NAMALWA (cell line): ENCODE measurements at regions not wholly inside any gene's neighbourhood (a gene's known extent, or its start where the extent isn't known, plus 50 kb on each side); places are given as distances from the start of the nearest gene placed in this dataset.
"Not testable (repeated sequence)": the region's sequence is repeated elsewhere in the genome, so short reads cannot be mapped to it uniquely, and the experiment has no call there.

ENCODE experiments used
- DNase-seq: peaks from one replicate; pipeline ENCODE4 v3.0.0-alpha.2; 2015; ENCODE audit warnings: low spot score

DNA sequence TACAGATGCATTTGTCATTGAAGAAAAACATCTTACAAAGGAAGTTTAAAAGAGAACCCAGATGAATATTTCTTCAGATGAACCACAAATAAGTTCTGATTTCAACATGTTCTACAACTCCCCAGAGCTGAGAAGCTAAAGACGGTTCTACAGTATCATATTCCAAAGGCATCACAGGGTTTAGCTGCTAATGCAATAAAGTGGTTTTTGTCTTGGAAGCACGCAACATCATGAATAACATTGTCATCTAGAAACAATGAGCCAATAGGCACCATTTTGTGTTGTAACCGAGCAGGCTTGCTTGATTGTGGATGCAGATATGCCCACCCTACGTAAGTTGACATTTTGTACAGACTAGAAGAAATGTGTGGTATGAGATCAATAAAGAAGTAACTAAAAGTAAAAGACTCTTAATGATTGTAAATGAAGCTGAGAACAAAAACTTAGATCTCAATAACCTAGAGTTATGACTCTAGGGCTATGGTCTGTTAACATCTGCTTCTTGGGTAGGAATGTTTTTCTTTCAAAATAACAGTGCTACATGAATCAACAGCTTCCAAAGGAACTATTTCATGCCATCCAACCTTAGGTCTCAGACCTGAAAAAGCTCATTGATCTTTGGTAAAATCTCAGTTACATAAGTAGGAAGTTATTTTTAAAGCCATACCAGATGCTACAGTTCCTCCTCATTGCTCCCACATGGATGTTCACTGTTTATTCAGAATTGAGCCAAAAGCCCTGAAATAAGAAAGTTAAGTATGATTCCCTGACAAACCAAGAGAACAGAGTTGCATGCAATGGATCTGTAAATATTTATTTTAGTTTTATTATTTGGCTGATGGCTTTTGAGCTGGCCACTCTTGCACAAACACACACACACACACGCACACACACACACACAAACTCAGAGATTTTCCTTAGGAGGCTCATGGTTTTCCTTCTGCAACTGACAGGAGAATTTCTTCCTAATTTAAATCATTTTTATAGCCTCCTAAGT is 118.7 kb upstream of the SLCO6A1 start:
- DNase-seq = no peak

DNA sequence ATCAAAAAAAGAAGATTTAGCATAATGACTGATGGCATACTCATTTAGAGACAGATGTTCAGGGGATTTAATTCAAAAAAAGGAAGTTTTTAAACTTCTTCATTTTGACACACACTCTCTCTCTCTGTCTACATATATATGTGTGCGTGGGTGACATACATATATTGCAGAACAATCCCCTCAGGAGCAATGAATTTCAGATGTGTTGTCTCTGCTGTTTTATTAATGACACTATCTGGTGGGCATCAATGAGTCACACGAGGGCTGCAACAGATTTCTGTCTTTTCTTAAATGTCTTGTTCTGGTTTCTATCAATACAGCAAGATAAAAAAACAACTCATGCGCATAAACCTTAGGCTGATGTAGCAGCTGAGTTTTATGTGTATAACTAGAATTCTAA is 123.5 kb upstream of the SLCO6A1 start:
- DNase-seq = no peak

DNA sequence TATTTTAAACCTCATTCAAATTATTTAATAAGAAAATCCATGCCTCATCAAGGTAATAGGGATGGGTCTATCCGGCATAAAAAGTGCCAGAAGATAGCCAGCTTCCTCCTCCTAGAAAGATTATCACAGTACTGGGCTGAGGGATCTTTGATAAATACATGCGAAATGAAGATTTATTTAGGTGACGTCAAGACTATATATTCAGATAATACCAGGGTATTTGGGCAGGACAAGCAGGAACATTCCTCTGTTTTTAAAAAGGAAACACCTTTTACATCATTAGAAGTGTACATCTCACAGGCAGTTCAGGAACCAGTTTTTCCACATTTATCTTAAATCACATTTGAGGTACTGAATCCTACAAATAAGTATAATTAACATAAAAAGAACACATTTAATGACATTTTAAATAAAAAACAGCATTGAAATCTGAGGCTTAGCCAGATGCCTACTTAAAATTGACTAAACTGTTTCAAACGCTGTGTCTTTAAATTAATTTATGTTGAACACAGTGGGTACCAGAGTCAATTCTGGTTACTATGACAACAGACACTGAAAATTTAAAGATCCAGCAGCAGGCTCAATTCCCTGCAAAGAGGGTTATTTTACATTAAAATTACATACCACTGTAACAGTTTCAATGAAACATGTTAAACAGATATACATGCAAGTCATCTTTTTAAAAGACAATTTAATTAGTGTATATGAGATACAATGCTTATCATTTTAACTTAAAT is 124.7 kb upstream of the SLCO6A1 start:
- no peak for DNase-seq

DNA sequence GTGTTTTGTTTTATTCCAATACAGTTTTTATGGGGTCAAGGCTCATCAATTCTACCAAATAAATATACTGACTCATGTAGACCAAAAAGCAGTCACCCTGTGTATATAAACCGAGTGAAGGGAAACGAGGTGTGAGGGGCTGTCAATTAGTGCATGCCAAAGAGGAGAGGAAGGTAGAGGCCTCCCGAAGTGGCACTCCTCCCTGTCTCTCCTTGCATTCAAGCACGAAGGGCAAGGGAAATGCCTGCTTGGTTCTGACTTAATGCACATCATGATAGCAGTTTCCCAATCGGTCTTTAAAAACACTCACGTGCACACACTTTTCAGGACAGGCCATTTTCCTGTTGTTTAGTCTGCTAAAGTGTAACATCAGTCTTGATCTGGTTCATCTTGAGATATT is 125.6 kb upstream of the SLCO6A1 start:
- no peak for DNase-seq

DNA sequence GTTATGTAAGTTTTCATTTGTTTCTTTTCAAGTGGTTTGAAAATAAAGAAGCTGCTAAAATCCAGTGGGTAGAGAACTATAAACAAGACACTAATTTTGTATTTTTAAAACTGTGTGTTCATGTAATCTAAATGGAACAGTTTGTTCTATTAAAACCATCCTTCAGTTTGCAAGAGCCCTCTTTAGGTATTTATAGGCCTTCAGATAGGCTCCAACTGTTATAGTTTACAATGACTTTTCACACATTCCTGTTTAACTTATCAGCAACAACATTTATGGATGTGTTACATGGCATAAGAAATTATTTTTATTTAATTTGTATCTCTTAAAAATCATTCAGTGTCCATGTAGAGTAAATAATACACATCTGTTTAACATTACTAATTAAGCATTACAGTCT is 126.7 kb upstream of the SLCO6A1 start:
- DNase-seq = no peak

DNA sequence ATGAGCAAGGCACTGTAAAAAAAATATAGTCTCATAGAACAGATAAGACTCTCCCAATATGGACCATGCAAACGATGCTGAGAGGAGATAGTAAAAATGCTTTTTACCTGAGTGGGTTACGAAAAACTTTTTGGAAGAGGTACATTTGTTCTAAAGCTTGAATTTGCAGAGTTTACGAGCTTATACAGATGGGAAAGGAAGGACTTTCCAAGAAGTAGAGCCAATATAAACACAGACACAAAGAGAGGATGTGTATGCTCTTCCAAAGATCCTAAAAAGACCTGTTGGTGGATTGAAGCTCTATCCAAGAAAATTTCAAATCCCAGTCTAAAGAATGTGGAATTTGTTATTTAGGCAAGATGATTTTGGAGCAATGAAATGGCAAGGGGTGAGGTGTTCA is 127.1 kb upstream of the SLCO6A1 start:
- no peak for DNase-seq

DNA sequence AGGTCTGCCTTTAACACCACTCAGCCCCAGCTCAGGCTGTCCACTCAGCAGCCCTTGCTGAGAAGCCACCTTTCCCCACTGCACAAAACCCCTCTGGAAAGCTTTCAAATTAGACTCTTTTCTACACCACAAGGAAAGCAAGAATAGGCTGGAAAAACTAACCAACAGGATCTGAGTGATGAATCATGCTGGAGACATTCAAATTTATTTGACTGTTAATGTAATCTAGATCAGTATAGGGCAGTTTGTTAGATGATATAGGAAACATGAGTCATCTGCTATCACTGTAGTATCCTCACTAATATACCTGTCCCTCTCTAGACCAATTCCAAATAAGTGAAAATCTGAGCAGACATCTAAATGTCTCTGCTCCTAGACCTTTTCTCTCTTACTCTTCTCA is 127.8 kb upstream of the PAM start:
- no peak for DNase-seq

DNA sequence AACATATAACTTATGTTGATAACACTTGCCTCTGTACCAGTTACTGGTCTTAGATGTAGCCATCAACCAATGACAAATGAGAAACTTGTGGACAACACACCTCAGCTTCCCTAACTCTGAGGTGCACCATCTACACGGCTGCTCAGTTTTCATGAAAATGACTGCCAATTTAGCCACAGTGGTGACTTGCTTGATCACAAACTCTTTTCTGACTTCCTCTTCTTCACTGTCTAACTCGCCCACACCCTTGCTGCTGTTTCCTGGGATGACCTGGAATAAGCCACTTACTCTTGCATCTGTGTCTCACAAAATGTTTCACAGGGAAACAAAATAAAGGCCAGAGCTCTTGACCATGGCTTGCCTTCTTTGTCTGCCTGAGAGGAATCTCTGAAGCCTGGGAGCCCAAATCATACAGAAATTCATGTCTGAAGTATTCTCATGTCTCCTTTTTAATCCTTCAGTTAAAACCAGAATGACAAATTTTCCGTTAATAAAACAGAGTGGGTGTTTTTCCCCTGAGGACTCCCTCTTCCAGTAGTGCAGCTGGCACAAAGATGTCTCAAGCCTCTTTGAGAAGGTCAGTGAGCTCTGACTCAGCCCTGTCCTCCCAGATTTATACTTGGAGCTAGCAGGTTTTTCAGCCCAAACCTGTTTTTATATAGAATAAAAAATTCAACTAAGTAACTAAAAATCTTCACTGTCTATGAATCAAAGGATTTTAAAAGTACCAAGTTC is 126.5 kb upstream of the PAM start:
- DNase-seq = no peak

DNA sequence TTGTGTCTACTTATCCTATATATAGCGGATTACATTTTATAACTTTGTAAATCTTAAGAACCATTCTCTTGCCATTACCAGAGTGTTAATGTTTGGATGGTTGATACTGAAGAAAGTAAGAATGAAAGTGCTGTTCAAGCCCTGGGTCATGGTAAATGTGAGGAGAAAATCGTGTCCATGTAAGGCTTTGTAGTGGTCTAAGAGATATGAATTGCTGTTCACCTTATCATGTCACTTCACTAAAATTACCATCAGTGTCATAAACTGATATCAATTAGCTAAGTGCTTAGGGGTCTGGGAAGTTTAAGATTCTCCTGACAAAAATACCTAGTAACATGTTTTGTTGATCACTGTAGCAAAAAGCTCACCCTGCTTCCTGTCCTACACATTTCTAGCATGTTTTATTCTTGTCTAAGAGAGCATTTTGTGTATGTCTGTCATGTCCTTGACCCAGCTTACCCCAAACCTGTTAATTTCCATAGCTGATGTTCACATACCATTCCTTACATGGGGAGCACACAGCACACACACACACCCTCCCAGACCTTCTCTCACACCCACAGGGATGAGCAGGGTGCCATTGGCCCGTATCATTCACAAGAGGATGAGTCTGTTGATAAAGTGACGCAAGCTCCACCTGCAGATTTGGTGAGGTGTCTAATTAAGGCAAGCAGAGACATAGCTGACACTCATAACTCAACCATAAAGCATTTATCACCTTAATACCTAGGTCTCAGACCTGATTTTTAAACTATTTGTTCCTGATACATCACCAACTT is 125.1 kb upstream of the PAM start:
- DNase-seq = no peak

DNA sequence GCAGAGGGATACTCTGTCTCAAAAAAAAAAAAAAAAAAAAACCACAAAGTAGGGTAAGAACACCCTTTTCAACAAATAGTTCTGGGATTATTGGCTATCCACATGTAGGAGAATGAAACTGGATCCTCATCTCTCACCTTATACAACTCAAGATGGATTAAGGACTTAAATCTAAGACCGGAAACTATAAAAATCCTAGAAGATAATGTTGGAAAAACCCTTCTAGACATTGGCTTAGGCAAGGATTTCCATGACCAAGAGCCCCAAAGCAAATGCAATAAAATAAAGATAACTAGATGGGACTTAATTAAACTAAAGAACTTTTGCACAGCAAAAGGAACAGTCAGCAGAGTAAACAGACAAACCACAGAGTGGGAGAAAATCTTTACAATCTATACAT is 119.7 kb upstream of the PAM start:
- not testable (repeated sequence) for DNase-seq

DNA sequence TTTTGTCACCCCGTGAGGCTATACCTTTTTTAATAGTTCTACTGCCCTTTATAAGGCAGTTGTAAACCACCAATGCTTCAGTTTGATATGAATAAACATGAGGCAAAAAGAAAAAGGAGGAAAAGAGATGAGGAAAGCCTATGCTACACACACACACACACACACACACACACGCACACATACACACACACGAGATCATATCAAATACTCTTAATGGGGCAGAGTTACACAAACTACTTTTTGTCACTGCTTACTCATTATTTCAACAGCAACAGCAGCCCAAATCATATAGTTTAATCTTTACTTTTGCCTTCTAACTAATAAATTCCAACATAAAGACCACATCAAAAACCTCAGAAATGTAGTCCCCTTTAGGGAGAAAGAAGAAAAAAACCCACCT is 116.8 kb upstream of the PAM start:
- no peak for DNase-seq

DNA sequence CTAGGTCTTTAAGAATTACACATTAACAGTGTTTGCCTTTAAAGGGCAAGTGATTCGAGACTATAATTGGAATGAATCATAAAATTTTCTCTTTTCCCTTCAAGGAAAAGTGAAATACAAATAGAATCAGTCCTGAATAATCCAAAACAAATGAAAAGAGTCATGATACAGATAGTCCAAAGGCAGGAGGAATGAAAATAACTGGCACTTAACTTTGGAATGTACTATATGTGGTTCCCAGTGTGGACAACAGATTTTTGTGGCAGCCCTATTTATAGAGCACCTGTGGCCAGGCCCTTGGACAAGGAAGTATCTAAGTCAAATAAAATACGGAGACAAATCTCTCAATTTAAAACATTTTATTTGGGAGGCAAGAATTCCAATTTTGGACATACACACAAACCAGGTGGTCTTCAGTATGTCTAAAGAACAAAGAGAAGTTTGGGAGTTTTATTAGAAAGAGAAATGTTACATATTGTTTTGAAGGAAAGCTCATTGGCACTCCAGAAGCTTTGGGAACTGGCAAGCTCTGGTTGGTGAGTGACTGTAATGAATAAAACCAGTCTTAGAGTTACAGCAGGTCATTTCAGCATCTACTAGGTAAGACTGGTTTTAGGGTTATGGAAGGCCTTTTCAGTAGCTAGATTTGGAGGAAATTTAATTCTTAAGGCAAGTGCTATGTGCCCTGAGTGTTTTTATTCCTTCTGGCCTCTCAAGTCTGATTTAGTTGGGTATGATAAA is 116.0 kb upstream of the PAM start:
- DNase-seq = no peak

DNA sequence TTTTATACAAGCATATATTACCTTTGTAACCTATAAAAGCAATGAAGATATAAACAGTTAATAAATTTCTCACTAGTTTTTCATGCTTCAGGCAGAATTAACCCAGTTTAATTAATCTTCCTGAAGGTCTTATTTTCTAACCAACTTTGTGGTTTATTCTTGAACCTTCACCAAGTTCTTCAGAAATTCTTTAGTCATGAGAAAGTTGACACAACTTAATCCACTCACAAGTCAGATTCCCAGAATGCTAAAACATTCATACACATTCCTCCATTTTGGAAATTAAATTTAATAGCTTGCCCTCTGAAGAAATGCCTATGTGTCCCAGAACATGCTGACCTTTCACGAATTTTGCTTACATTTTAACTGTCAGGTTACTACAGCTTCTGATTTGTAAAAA is 105.4 kb upstream of the PAM start:
- no peak for DNase-seq

DNA sequence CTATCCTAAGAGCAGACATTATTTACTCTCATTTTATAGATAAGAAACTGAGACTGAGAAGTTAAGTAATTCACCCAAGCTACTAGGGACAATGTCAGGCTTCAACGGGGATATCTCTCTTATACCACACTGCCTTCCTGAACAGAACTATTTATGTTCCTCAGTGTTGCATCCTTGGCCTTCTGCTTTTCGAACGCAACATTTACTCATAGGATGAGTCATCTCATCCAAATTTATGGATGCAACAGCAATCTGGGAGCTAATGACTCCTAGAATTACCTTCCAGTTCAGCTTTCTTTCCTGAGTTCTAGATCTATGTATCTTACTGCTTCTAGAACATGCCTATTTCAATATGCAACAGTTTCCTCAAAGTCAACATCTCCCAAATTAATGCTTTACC is 103.6 kb upstream of the PAM start:
- no peak for DNase-seq

DNA sequence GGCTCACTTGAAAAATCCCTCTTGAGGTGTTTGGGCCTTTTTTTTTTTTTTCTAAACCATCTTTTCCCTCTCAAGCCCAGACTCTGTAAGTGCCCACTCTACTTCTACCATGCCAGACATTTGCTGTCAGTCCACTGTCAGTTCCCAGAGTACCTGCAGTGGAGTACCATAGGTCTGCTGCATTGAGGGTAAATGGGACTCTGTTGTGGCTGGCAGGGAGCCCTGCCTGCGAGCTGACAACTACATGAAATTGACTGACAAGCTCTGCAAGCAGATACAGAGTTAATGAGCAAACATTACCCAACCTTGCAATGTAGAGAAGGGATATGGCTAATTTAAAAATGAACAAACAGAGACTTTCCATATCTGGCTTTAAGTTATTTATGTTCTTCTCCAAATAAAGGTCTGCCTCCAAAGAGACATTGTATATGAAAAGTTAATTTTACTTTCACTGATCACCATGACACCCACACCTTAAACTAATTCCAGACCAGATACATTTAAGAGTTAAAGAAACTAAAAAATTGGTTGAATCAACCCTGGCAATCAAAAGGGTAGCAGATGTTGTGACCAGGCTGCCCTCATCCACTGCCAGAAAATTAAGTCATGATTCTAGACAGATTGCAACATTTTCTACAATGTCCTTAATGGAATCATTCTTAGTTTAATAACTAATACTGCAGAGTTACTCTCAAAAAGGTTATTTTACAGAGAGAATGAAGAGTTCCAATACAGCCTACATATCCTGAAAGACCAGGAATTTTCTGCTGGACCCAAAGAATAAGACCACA is 100.4 kb upstream of the PAM start:
- DNase-seq = no peak

DNA sequence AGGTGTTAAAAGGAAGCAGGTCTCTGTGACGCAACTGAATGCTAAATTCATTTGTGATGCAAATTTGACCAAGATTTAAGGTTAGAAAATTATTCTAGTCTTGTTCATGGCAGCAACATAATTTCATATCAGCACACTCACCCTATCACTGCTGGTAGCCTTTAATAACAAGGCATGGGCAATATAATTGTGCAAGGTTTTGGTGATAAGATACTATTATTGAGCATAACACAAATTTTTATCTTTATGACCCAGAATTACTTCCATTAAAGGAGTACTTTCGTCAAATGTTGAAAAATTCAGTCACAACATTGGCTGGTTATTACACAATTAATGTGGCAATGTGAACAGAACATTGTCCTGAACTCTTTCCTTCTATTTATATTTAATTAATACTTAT is 96.0 kb upstream of the PAM start:
- DNase-seq = no peak

DNA sequence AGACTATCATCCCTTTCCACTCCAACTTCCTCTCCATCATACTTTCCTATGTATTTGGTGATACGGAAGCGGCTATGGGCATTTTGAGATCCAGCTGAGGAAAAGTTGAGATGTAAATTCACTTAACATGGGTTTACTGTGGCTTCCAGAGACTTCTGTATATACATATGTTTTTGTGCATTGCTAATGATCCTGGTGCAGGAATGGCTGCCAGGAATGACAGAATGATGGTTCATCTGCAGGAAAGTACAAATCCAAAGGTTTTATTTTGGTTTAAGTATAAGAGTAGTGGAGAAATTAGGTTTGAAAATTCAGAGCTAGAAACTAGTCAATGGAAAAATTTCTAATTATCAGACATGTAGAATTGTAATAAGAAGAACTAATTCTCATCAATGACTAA is 95.0 kb upstream of the PAM start:
- DNase-seq = no peak

DNA sequence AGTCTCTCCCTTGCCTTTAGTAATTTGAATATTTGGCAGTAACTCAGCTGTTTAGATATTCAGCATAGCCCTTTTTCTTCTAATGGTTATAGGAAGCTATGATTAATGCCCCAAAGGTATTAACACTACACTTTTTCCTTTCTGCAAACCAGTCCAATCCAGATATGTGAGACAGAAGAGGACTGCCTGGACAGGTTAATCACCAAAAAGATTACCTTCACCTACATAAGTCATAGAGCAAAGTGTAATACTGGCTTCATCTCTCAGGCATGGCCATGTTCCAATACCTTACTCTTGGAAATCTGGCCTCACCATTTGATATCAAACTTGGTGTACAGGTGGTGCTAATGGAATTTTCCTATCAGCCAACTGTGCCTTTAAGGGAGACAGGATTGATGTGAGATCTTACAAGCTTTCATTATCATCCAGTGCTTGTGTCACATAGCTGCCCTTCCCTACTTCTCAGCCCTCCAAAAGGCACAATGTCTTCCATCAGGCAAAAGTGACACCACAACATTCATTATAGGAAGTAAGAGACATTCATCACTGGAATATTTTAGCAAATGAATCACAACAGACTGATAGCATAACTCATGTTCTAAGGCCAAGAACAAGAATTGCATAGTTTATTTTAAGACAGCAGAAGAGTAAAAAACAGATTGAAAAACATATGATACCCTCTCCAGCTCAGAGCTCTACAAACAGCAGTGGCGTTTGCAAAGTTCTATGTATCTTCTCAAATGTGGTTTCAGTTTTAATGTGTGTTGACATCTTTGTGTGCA is 91.2 kb upstream of the PAM start:
- no peak for DNase-seq

DNA sequence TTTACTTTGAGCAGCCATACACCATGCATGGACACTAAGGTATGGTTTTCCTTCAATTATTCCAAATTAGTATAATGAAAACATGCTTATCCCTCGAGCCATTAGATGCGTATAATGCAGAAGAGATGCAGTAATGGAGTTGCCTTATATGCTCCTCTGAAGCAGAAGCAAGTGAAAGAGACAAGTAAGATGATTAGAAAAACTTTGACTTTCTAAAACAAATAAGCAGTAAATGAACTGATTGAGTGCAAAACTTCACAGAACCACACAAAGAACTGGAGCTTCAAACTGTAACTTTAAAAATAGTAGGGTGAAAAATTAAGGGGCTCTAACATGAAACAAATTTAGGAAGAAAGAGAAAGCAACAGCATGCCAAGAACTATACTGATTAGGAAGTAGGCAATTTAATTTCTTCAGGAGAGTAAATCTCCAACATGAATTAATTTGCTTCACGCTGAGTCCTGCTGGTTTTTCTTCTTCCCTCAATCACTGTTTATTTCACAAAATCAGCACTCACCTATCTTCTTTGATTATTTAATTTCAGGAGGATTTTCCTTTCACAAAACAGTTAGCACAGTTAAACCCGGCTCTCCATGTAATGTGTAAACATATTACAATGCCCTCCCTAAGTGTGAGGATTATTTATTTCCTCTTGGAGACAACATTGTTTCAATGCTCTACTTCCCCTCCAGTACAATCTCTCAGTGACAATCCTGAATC is 90.3 kb upstream of the PAM start:
- no peak for DNase-seq
